ENCODE measurements at regions not wholly inside any gene's neighbourhood (a gene's known extent, or its start where the extent isn't known, plus 50 kb on each side); places are given as distances from the start of the nearest gene placed in this dataset.

DNA sequence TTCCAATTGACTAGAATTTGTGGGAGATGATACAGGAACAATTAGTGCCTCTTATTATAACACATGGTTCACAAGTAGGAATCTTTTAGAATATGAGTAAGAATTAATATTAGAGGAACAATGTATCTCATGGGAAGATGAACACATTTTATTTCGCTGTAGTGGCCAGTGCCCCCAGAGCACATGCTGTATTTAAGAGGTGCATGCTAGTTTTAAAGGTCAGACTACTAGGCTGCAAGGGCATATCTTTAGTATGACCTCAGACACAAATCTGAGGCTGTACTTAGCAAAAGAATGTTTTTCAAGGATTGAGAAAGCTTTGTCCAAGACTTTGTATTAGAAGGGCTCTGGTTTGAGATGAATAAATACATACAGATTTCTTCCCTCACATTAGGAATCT is 586.9 kb downstream of the CCER1 start:
- TF ChIP-seq, protein P1, sequence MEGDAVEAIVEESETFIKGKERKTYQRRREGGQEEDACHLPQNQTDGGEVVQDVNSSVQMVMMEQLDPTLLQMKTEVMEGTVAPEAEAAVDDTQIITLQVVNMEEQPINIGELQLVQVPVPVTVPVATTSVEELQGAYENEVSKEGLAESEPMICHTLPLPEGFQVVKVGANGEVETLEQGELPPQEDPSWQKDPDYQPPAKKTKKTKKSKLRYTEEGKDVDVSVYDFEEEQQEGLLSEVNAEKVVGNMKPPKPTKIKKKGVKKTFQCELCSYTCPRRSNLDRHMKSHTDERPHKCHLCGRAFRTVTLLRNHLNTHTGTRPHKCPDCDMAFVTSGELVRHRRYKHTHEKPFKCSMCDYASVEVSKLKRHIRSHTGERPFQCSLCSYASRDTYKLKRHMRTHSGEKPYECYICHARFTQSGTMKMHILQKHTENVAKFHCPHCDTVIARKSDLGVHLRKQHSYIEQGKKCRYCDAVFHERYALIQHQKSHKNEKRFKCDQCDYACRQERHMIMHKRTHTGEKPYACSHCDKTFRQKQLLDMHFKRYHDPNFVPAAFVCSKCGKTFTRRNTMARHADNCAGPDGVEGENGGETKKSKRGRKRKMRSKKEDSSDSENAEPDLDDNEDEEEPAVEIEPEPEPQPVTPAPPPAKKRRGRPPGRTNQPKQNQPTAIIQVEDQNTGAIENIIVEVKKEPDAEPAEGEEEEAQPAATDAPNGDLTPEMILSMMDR (IDR thresholded peaks at IDR 0.05): no peak

DNA sequence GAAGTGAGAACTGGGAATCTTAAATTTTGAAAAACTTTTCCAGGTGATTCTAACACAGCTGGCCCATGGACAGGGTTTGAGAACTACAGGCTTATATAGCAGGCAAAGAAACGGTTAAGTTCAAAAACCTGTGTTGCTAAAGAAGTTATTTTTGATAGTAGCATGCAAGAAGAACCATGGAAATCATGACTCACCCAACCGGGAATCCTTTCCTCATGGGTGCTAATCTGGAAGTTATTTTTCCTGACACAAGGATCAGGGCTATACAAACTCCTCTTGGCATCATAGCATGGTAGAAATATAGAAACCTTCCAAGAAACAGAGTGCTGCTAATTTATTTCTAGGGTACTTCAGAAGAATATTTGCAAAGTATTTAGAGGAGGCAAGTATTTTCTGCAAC is 588.7 kb downstream of the CCER1 start:
- Histone ChIP-seq H3K36me3 (no peaks in the 10 kb centered on the region), H3K4me1 (no peaks in the 10 kb centered on the region), H3K27me3 (no peaks in the 10 kb centered on the region), H3K4me3 (no peak overlapping the region), H3K9me3 (no peaks in the 10 kb centered on the region), H3K27ac (no peak overlapping the region)
- TF ChIP-seq, protein P1 (IDR thresholded peaks at IDR 0.05): no peak
- no peak for DNase-seq (ENCODE audit: low spot score)

More for the DNA sequence above, 586.9 kb downstream of the CCER1 start:
- Histone ChIP-seq H3K4me3 (no peak overlapping the region), H3K4me1 (no peaks in the 10 kb centered on the region), H3K9me3 (no peaks in the 10 kb centered on the region), H3K27ac (no peak overlapping the region), H3K27me3 (no peaks in the 10 kb centered on the region), H3K36me3 (no peaks in the 10 kb centered on the region)
- DNase-seq (ENCODE audit: low spot score): no peak

DNA sequence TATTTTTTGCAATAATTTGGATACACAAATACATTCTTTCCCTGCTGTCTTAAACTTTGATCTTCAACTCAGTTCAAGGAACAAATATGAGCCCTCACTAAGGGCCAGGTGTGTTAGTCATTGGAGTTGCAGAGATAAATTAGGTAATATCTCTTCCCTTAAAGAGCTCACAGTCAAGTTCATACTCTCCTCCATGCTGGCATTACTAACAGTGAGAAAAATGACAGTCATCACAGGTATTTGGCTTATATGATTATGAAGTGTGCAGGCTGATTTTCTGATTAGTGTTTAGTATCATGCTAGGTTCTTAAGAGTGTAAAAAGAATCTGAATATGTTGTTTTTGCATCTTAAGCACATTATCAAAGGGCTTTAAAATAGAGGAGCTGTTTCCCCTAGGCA is 594.7 kb downstream of the CCER1 start:
- no peak overlapping the region for H3K4me3 ChIP-seq
- TF ChIP-seq, protein P1 (IDR thresholded peaks at IDR 0.05): no peak
- no peak overlapping the region for H3K27ac ChIP-seq
- no peaks in the 10 kb centered on the region for H3K9me3 ChIP-seq
- DNase-seq (ENCODE audit: low spot score): no peak
- no peaks in the 10 kb centered on the region for H3K36me3 ChIP-seq
- no peaks in the 10 kb centered on the region for H3K27me3 ChIP-seq
- no peaks in the 10 kb centered on the region for H3K4me1 ChIP-seq

DNA sequence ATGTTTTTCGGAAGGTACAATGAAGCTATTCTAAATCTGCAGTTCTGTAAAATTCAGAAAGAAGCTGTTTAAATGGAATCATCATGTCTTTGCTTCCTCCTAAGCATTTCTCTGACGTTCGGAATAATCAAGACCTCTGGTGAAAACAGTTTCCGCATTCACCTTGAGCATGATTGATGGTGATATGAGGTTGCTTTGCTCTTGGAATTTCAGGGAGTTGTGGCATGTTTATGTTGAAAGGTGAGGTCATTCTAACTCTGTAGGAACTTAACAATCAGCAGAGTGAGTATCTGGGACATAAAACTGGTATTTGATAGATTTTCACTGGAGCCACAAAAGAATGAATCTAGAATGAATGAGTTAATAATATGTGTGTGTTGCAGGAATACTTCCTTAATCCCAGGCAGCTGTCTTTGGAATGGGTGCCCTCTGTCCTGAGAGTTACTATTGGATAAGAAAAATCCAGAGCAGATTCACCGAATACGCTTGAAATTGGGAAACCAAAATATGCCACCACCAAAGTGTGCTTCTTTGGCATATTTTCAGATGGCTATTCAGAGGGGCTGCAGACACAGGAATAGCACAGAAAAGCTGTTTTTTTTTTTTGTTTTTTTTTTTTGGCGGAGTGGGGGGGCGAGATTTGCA is 599.1 kb downstream of the CCER1 start:
- DNase-seq (ENCODE audit: low spot score): no peak
- Histone ChIP-seq H3K36me3 (no peaks in the 10 kb centered on the region), H3K4me3 (no peak overlapping the region), H3K27ac (no peak overlapping the region), H3K9me3 (no peaks in the 10 kb centered on the region), H3K4me1 (no peaks in the 10 kb centered on the region), H3K27me3 (no peaks in the 10 kb centered on the region)
- TF ChIP-seq, protein P1 (IDR thresholded peaks at IDR 0.05): no peak

DNA sequence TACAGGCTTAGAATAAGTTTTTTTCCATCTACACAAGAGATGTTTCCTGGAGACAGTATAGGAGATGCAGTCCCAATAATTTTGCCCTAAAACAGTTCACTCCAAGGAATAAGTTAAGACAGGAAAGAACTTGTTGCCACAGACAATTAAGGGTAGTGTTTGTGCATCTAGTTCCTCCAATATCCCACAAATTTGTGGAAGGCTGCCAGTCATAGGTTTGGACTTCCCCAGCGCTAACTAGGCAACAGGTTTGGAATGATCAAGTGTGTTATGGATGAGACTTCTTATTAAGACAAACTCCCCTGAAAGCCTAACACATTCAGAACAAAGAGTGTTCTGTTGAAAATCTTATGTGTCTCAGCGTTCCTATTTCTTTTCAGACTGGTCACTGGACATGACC is 611.0 kb downstream of the CCER1 start:
- Histone ChIP-seq H3K27me3 (no peaks in the 10 kb centered on the region), H3K27ac (no peak overlapping the region), H3K36me3 (no peaks in the 10 kb centered on the region), H3K9me3 (no peaks in the 10 kb centered on the region), H3K4me3 (no peak overlapping the region), H3K4me1 (no peaks in the 10 kb centered on the region)
- TF ChIP-seq, protein P1 (IDR thresholded peaks at IDR 0.05): no peak
- no peak for DNase-seq (ENCODE audit: low spot score)

DNA sequence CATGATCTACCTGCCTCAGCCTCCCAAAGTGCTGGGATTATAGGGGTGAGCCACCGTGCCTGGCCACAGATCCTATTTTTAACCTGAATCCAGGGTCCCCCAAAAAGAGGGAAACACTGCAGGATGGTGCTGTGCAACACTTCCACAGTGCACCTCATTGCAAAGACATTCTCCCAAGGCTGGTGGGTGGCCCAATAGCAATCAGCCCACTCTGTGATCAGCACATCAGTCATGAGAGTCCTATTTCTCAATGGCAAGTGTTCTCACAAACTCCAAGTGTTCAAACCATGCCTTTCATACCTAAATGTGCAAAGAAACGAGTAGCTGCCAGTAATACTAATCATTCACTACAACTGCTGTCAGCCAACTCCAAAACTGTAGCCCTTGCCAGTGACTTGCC is 612.9 kb downstream of the CCER1 start:
- Histone ChIP-seq H3K9me3 (no peaks in the 10 kb centered on the region), H3K36me3 (no peaks in the 10 kb centered on the region), H3K27ac (no peak overlapping the region), H3K27me3 (no peaks in the 10 kb centered on the region), H3K4me1 (no peaks in the 10 kb centered on the region), H3K4me3 (no peak overlapping the region)
- no peak for DNase-seq (ENCODE audit: low spot score)
- TF ChIP-seq, protein P1 (IDR thresholded peaks at IDR 0.05): no peak

Data from right atrium auricular region (tissue), 2 donors.